ENCODE measurements at regions not wholly inside any gene's neighbourhood (a gene's known extent, or its start where the extent isn't known, plus 50 kb on each side); places are given as distances from the start of the nearest gene placed in this dataset.
A peak's percentile ranks its signal among the peaks of the same experiment; 100 is the strongest.
"Not testable (repeated sequence)": the region's sequence is repeated elsewhere in the genome, so short reads cannot be mapped to it uniquely, and the experiment has no call there.

- H3K79me2 ChIP-seq (ENCODE audit: insufficient read depth); H2AFZ ChIP-seq; H3K9ac ChIP-seq; H4K20me1 ChIP-seq (ENCODE audit: insufficient read depth); H3K9me2 ChIP-seq (ENCODE audit: insufficient read depth); H3F3A ChIP-seq (ENCODE audit: insufficient read depth); DNase-seq; H3K4me2 ChIP-seq (ENCODE audit: unreplicated experiment); H3K4me1 ChIP-seq (ENCODE audit: insufficient read depth); H3K36me3 ChIP-seq (ENCODE audit: low read depth); H3K4me3 ChIP-seq; in situ Hi-C loops (cut with MboI); H3K9me3 ChIP-seq (ENCODE audit: low read depth); H3K27me3 ChIP-seq (replicated peaks; ENCODE audit: insufficient read depth); H3K27ac ChIP-seq: not testable (repeated sequence)
- no CpG with 5 or more reads among the region's 22 CpGs for WGBS, 2 experiments (ENCODE audit: low coverage in 1 of 2, low lambda C conversion rate in 2 of 2, missing lambda C conversion rate in 2 of 2)
These were observed 74.2 kb upstream of the FCGR1A start for GRCh38 chr1:149708192-149708853.

- H3K79me2 ChIP-seq (ENCODE audit: insufficient read depth); H3K4me2 ChIP-seq (ENCODE audit: unreplicated experiment); H3K9ac ChIP-seq; H3K4me3 ChIP-seq; H3K36me3 ChIP-seq (ENCODE audit: low read depth); H3F3A ChIP-seq (ENCODE audit: insufficient read depth); H4K20me1 ChIP-seq (ENCODE audit: insufficient read depth); in situ Hi-C loops (cut with MboI); H3K9me2 ChIP-seq (ENCODE audit: insufficient read depth); H3K9me3 ChIP-seq (ENCODE audit: low read depth); H2AFZ ChIP-seq; H3K4me1 ChIP-seq (ENCODE audit: insufficient read depth); DNase-seq; H3K27me3 ChIP-seq (replicated peaks; ENCODE audit: insufficient read depth); H3K27ac ChIP-seq: not testable (repeated sequence)
- 62% methylated on average over 1 of the region's 12 CpGs; no CpG with 5 or more reads in 1 of the 2 experiments for WGBS, 2 experiments (ENCODE audit: low coverage in 1 of 2, low lambda C conversion rate in 2 of 2, missing lambda C conversion rate in 2 of 2)
These were observed 70.8 kb upstream of the FCGR1A start for GRCh38 chr1:149711651-149712050.

GRCh38 chr1:149712154-149712927, 70.2 kb upstream of the FCGR1A start:
- H3K4me2 ChIP-seq (ENCODE audit: unreplicated experiment); H3K36me3 ChIP-seq (ENCODE audit: low read depth); H3K4me1 ChIP-seq (ENCODE audit: insufficient read depth); H3F3A ChIP-seq (ENCODE audit: insufficient read depth); H3K9me3 ChIP-seq (ENCODE audit: low read depth); H3K27me3 ChIP-seq (replicated peaks; ENCODE audit: insufficient read depth); H3K4me3 ChIP-seq; H3K27ac ChIP-seq; H4K20me1 ChIP-seq (ENCODE audit: insufficient read depth); in situ Hi-C loops (cut with MboI); H3K9me2 ChIP-seq (ENCODE audit: insufficient read depth); H3K79me2 ChIP-seq (ENCODE audit: insufficient read depth); H2AFZ ChIP-seq; H3K9ac ChIP-seq: not testable (repeated sequence)
- DNase-seq = peak; percentile 1
- WGBS, 2 experiments (ENCODE audit: low coverage in 1 of 2, low lambda C conversion rate in 2 of 2, missing lambda C conversion rate in 2 of 2) = 31 to 33% methylated on average over 22 to 25 of the region's 30 CpGs

- WGBS, 2 experiments (ENCODE audit: low coverage in 1 of 2, low lambda C conversion rate in 2 of 2, missing lambda C conversion rate in 2 of 2) = 8 to 23% methylated on average over 3 to 4 of the region's 6 CpGs
- in situ Hi-C loops (cut with MboI) = not testable (repeated sequence)
These were observed 69.0 kb upstream of the FCGR1A start for GRCh38 chr1:149713513-149713912.

DNA sequence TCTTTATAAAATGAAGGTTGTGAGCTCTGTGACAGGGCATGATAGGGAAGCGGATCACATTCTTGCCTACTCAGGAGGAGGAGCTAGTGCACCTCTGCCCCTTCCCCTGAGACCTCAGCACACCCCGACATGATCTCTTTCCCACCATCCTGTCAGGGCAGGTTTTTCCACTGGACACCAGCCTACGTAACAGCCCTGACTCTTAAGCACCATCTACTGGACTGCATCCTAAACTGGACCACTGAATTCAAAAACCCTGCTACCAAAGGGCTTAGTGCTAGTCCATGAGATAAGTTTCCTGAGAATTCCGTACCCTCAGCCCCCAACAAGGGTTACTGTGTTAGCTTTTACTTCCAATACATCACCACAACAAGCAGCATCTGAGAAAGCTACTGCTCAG, 68.5 kb upstream of the FCGR1A start:
- H4K20me1 ChIP-seq (ENCODE audit: insufficient read depth); H2AFZ ChIP-seq; H3K4me1 ChIP-seq (ENCODE audit: insufficient read depth); H3K9me2 ChIP-seq (ENCODE audit: insufficient read depth); H3K79me2 ChIP-seq (ENCODE audit: insufficient read depth); H3F3A ChIP-seq (ENCODE audit: insufficient read depth); H3K4me2 ChIP-seq (ENCODE audit: unreplicated experiment); in situ Hi-C loops (cut with MboI); H3K36me3 ChIP-seq (ENCODE audit: low read depth); H3K4me3 ChIP-seq; DNase-seq; H3K9ac ChIP-seq; H3K27me3 ChIP-seq (replicated peaks; ENCODE audit: insufficient read depth); H3K9me3 ChIP-seq (ENCODE audit: low read depth); H3K27ac ChIP-seq: not testable (repeated sequence)
- no CpG with 5 or more reads among the region's 4 CpGs for WGBS, 2 experiments (ENCODE audit: low coverage in 1 of 2, low lambda C conversion rate in 2 of 2, missing lambda C conversion rate in 2 of 2)

More at GRCh38 chr1:149713513-149713912, 69.0 kb upstream of the FCGR1A start:
- H3K4me2 ChIP-seq (ENCODE audit: unreplicated experiment); H3K27ac ChIP-seq; H3K9me2 ChIP-seq (ENCODE audit: insufficient read depth); H3K4me3 ChIP-seq; H3K9me3 ChIP-seq (ENCODE audit: low read depth); DNase-seq; H3K36me3 ChIP-seq (ENCODE audit: low read depth); H4K20me1 ChIP-seq (ENCODE audit: insufficient read depth); H2AFZ ChIP-seq; H3F3A ChIP-seq (ENCODE audit: insufficient read depth); H3K4me1 ChIP-seq (ENCODE audit: insufficient read depth); H3K27me3 ChIP-seq (replicated peaks; ENCODE audit: insufficient read depth); H3K79me2 ChIP-seq (ENCODE audit: insufficient read depth); H3K9ac ChIP-seq: not testable (repeated sequence)

DNA sequence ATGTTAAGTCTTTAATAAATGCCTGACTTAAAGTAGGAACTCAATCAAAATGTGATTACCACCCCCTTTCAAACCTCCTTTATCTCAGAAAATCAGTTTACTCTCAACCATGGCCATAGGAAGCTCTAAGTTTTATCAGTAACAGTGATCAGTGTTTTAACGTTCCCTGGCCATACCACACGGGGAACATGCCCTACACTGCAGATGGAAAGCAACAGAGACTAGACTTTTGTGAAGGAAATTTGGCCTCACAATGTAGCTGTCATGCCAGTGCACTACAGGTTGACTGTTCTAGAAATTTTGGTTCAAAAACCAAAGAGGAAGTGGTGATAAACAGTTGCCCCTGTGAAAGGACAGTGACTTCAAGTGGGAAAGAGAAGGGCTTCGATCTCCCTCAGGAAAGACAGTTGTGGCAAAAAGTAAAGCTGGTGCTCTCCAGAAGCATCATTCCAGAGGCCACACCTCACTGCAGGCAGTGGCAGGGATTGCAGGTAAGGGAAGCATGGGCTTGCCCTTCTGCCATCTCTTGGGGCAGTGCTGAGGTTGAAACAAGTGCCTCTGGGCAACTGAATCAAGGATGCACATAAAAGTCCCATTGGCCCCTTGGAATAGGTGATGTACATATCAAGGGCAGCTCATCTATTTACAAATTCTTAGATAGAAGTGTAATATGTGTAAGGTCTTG, 57.7 kb upstream of the FCGR1A start:
- DNase-seq; H4K20me1 ChIP-seq (ENCODE audit: insufficient read depth); H3K9me2 ChIP-seq (ENCODE audit: insufficient read depth); H3K9me3 ChIP-seq (ENCODE audit: low read depth); H3K4me1 ChIP-seq (ENCODE audit: insufficient read depth); H3F3A ChIP-seq (ENCODE audit: insufficient read depth); H2AFZ ChIP-seq; H3K4me2 ChIP-seq (ENCODE audit: unreplicated experiment); H3K27ac ChIP-seq; H3K36me3 ChIP-seq (ENCODE audit: low read depth); H3K27me3 ChIP-seq (replicated peaks; ENCODE audit: insufficient read depth); H3K9ac ChIP-seq; H3K79me2 ChIP-seq (ENCODE audit: insufficient read depth); H3K4me3 ChIP-seq; in situ Hi-C loops (cut with MboI): not testable (repeated sequence)
- WGBS, 2 experiments (ENCODE audit: low coverage in 1 of 2, low lambda C conversion rate in 2 of 2, missing lambda C conversion rate in 2 of 2) = no CpG with 5 or more reads among the region's 3 CpGs

DNA sequence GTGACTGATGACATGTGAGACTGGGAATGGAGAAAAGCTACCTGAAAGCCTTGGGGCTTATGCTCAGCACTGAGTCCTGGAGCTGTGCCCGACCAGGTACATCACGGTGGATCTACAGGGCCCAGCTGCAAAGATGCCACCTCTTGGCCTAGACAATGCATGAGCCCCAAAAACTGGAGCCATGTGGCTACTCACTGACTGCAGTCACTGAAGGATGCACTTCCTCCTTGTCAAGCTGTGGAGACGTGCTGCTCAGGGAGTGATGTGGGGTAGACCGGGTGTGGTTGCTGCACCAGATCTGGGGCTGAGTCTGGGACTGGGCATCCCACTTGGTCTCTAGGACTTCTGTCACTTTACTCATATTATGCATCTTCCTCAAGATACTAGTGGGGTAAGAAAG, 55.8 kb upstream of the FCGR1A start:
- H2AFZ ChIP-seq; H3K4me3 ChIP-seq; H4K20me1 ChIP-seq (ENCODE audit: insufficient read depth); H3K36me3 ChIP-seq (ENCODE audit: low read depth); H3K9me2 ChIP-seq (ENCODE audit: insufficient read depth); DNase-seq; H3K9me3 ChIP-seq (ENCODE audit: low read depth); H3K4me2 ChIP-seq (ENCODE audit: unreplicated experiment); in situ Hi-C loops (cut with MboI); H3K27me3 ChIP-seq (replicated peaks; ENCODE audit: insufficient read depth); H3F3A ChIP-seq (ENCODE audit: insufficient read depth); H3K79me2 ChIP-seq (ENCODE audit: insufficient read depth); H3K4me1 ChIP-seq (ENCODE audit: insufficient read depth); H3K27ac ChIP-seq; H3K9ac ChIP-seq: not testable (repeated sequence)
- 29 to 70% methylated on average over 2 of the region's 4 CpGs for WGBS, 2 experiments (ENCODE audit: low coverage in 1 of 2, low lambda C conversion rate in 2 of 2, missing lambda C conversion rate in 2 of 2)

Measured in GM23248 (cell line).